Endodermal cell (in vitro differentiated cells): ENCODE measurements at regions not wholly inside any gene's neighbourhood (a gene's known extent, or its start where the extent isn't known, plus 50 kb on each side); places are given as distances from the start of the nearest gene placed in this dataset.

ENCODE experiments used
- DNase-seq: peaks from one replicate; pipeline ENCODE4 v3.0.0-alpha.2; 2017
- H3K27ac ChIP-seq: 2 replicates; pipeline ENCODE4 v1.5.1; 2013; ENCODE audit warnings: mild to moderate bottlenecking, low read depth, low read length, moderate library complexity
- H3K27me3 ChIP-seq: 2 replicates; pipeline ENCODE4 v1.6.1; 2013; ENCODE audit warnings: mild to moderate bottlenecking, low read length, moderate library complexity; ENCODE audit not compliant: insufficient read depth, control insufficient read depth, poor library complexity, severe bottlenecking
- H3K36me3 ChIP-seq: 2 replicates; pipeline ENCODE4 v1.7.0; 2013; ENCODE audit warnings: mild to moderate bottlenecking, low read length, moderate library complexity; ENCODE audit not compliant: control insufficient read depth, insufficient read depth
- H3K4me1 ChIP-seq: one replicate; pipeline ENCODE4 v1.7.0; 2013; ENCODE audit warnings: low read length; ENCODE audit not compliant: control insufficient read depth, insufficient read depth
- H3K4me3 ChIP-seq: 2 replicates; pipeline ENCODE4 v1.5.1; 2013; ENCODE audit warnings: mild to moderate bottlenecking, low read length, moderate library complexity
- H3K9ac ChIP-seq: 2 replicates; pipeline ENCODE4 v1.6.1; 2013; ENCODE audit warnings: mild to moderate bottlenecking, low read length, moderate library complexity; ENCODE audit not compliant: poor library complexity, severe bottlenecking; ENCODE audit errors: extremely low read depth
- H3K9me3 ChIP-seq: 2 replicates; pipeline ENCODE4 v1.6.1; 2013; ENCODE audit warnings: mild to moderate bottlenecking, low read length, moderate library complexity; ENCODE audit not compliant: control insufficient read depth
- H3K27ac Mint-ChIP-seq: 2 replicates; pipeline ENCODE4 v1.8.0; 2020; ENCODE audit warnings: mixed read lengths
- H3K27me3 Mint-ChIP-seq: 2 replicates; pipeline ENCODE4 v1.8.0; 2021; ENCODE audit warnings: mild to moderate bottlenecking, mixed read lengths; ENCODE audit not compliant: insufficient read depth
- H3K36me3 Mint-ChIP-seq: 2 replicates; pipeline ENCODE4 v1.8.0; 2020; ENCODE audit warnings: low read depth, mixed read lengths
- H3K4me1 Mint-ChIP-seq: 2 replicates; pipeline ENCODE4 v1.8.0; 2020; ENCODE audit warnings: mixed read lengths
- H3K4me3 Mint-ChIP-seq: 2 replicates; pipeline ENCODE4 v1.8.0; 2020; ENCODE audit warnings: mild to moderate bottlenecking, moderate library complexity, mixed read lengths
- H3K9me3 Mint-ChIP-seq: 2 replicates; pipeline ENCODE4 v1.8.0; 2020; ENCODE audit warnings: mild to moderate bottlenecking, mixed read lengths
- CTCF ChIP-seq: fragments of 200-600 bp; sonication (generic); conservative IDR thresholded peaks from 2 replicates; pipeline ENCODE4 v1.5.0; 2021; ENCODE audit warnings: antibody characterized with exemption, mild to moderate bottlenecking
- WGBS, 2 experiments: methylation state at CpG; one replicate each; pipeline versions ENCODE4 v1.1.5 to v1.1.7; 2013; ENCODE audit warnings: missing lambda C conversion rate in 2 of 2, mixed read lengths in 1 of 2; ENCODE audit not compliant: insufficient coverage in 1 of 2, insufficient read length in 1 of 2; 5-methylcytosine and 5-hydroxymethylcytosine counted together

GRCh38 chr4:29081234-29081955 is 1638.8 kb upstream of the PCDH7 start:
- Histone ChIP-seq H3K27me3 (no peaks in the 10 kb centered on the region), H3K4me1 (no peaks in the 10 kb centered on the region), H3K36me3 (no peaks in the 10 kb centered on the region), H3K9ac (no peak overlapping the region), H3K4me3 (no peak overlapping the region), H3K9me3 (no peaks in the 10 kb centered on the region), H3K27ac (no peak overlapping the region)
- Mint-ChIP-seq H3K27me3 (no peaks in the 10 kb centered on the region), H3K4me1 (no peaks in the 10 kb centered on the region), H3K9me3 (no peaks in the 10 kb centered on the region), H3K4me3 (no peak overlapping the region), H3K27ac (no peak overlapping the region), H3K36me3 (no peaks in the 10 kb centered on the region)
- DNase-seq: no peak
- peak; percentile 35 for TF ChIP-seq CTCF
- WGBS, 2 experiments: 70% methylated on average over 3 of the region's 5 CpGs; no CpG with 5 or more reads in 1 of the 2 experiments

GRCh38 chr4:29082684-29083083 is 1637.5 kb upstream of the PCDH7 start:
- Histone ChIP-seq H3K27me3 (no peaks in the 10 kb centered on the region), H3K27ac (no peak overlapping the region), H3K36me3 (no peaks in the 10 kb centered on the region), H3K9ac (no peak overlapping the region), H3K4me1 (no peaks in the 10 kb centered on the region), H3K9me3 (no peaks in the 10 kb centered on the region), H3K4me3 (no peak overlapping the region)
- Mint-ChIP-seq H3K36me3 (no peaks in the 10 kb centered on the region), H3K27me3 (no peaks in the 10 kb centered on the region), H3K27ac (no peak overlapping the region), H3K4me1 (no peaks in the 10 kb centered on the region), H3K9me3 (no peaks in the 10 kb centered on the region), H3K4me3 (no peak overlapping the region)
- DNase-seq: no peak
- 95% methylated on average over 3 of the region's 5 CpGs; no CpG with 5 or more reads in 1 of the 2 experiments for WGBS, 2 experiments
- TF ChIP-seq CTCF: no peak

GRCh38 chr4:29085748-29086147 is 1634.4 kb upstream of the PCDH7 start:
- TF ChIP-seq CTCF: no peak
- Mint-ChIP-seq H3K4me1 (no peaks in the 10 kb centered on the region), H3K4me3 (no peak overlapping the region), H3K36me3 (no peaks in the 10 kb centered on the region), H3K9me3 (no peaks in the 10 kb centered on the region), H3K27ac (no peak overlapping the region), H3K27me3 (no peaks in the 10 kb centered on the region)
- no peak for DNase-seq
- Histone ChIP-seq H3K4me3 (no peak overlapping the region), H3K4me1 (no peaks in the 10 kb centered on the region), H3K9ac (no peak overlapping the region), H3K36me3 (no peaks in the 10 kb centered on the region), H3K27ac (no peak overlapping the region), H3K9me3 (no peaks in the 10 kb centered on the region), H3K27me3 (no peaks in the 10 kb centered on the region)
- WGBS, 2 experiments: 97 to 100% methylated on average over 2 to 4 of the region's 4 CpGs
